ENCODE measurements at regions not wholly inside any gene's neighbourhood (a gene's known extent, or its start where the extent isn't known, plus 50 kb on each side); places are given as distances from the start of the nearest gene placed in this dataset.

GRCh38 chr5:148713735-148714508, 59.6 kb upstream of the HTR4 start:
- Mint-ChIP-seq H3K9me3 (peaks cover 0 to 13% (median 6%) of the 10 kb centered on the region in 7 donors), H3K27ac (no peak overlapping the region), H3K4me1 (peaks cover 2% of the 10 kb centered on the region), H3K27me3 (ENCODE audit: low read depth in 3 of 3) (peaks cover 1 to 4% (median 3%) of the 10 kb centered on the region in 3 donors), H3K4me3 (no peak overlapping the region), H3K36me3 (no peaks in the 10 kb centered on the region)
- Histone ChIP-seq H3K27ac (ENCODE audit: low read depth in 1 of 2, low read length in 2 of 2) (no peak overlapping the region), H2AFZ (ENCODE audit: insufficient read depth, low read depth, low read length, poor library complexity, severe bottlenecking) (no peak overlapping the region), H4K20me1 (ENCODE audit: insufficient read depth, low read length) (no peaks in the 10 kb centered on the region), H3K4me1 (ENCODE audit: control insufficient read depth in 1 of 2, insufficient read depth in 2 of 2, low read length in 2 of 2) (no peaks in the 10 kb centered on the region), H3K9me3 (replicated peaks in 1 of 2; ENCODE audit: control insufficient read depth in 1 of 2, insufficient read depth in 1 of 2, low read length in 2 of 2) (no peaks in the 10 kb centered on the region), H3K79me2 (ENCODE audit: insufficient read depth, low read length) (no peaks in the 10 kb centered on the region), H3K9ac (ENCODE audit: insufficient read depth, low read length, poor library complexity, severe bottlenecking) (no peak overlapping the region), H3K36me3 (replicated peaks in 1 of 2; ENCODE audit: control insufficient read depth in 1 of 2, insufficient read depth in 2 of 2, low read length in 2 of 2) (no peaks in the 10 kb centered on the region), H3K4me3 (replicated peaks in 1 of 3; ENCODE audit: low read depth in 2 of 3, low read length in 3 of 3) (no peak overlapping the region), H3K27me3 (ENCODE audit: control insufficient read depth in 2 of 2, insufficient read depth in 2 of 2, low read length in 2 of 2) (no peaks in the 10 kb centered on the region), H3K4me2 (replicated peaks; ENCODE audit: extremely low read depth, low read length, poor library complexity, severe bottlenecking) (no peak overlapping the region)
- no peak for DNase-seq
- TF ChIP-seq CTCF (IDR thresholded peaks at IDR 0.05) = no peak
- intact Hi-C loops (cut with micrococcal nuclease) = no loop called here

GRCh38 chr5:148716716-148717115, 62.4 kb upstream of the HTR4 start:
- no peak for TF ChIP-seq CTCF (IDR thresholded peaks at IDR 0.05)
- Mint-ChIP-seq H3K9me3 (peaks cover 0 to 13% (median 2%) of the 10 kb centered on the region in 7 donors), H3K27me3 (ENCODE audit: low read depth in 3 of 3) (peaks cover 1 to 6% (median 3%) of the 10 kb centered on the region in 3 donors), H3K4me1 (peaks cover 2% of the 10 kb centered on the region), H3K4me3 (no peak overlapping the region), H3K27ac (no peak overlapping the region), H3K36me3 (no peaks in the 10 kb centered on the region)
- no peak overlapping the region for H3K27ac ChIP-seq (ENCODE audit: low read depth in 1 of 2, low read length in 2 of 2)
- no peaks in the 10 kb centered on the region for H4K20me1 ChIP-seq (ENCODE audit: insufficient read depth, low read length)
- H3K36me3 ChIP-seq (replicated peaks in 1 of 2; ENCODE audit: control insufficient read depth in 1 of 2, insufficient read depth in 2 of 2, low read length in 2 of 2) = no peaks in the 10 kb centered on the region
- no peaks in the 10 kb centered on the region for H3K79me2 ChIP-seq (ENCODE audit: insufficient read depth, low read length)
- no peaks in the 10 kb centered on the region for H3K27me3 ChIP-seq (ENCODE audit: control insufficient read depth in 2 of 2, insufficient read depth in 2 of 2, low read length in 2 of 2)
- no peak overlapping the region for H3K4me2 ChIP-seq (replicated peaks; ENCODE audit: extremely low read depth, low read length, poor library complexity, severe bottlenecking)
- H3K9me3 ChIP-seq (replicated peaks in 1 of 2; ENCODE audit: control insufficient read depth in 1 of 2, insufficient read depth in 1 of 2, low read length in 2 of 2) = no peaks in the 10 kb centered on the region
- no peak overlapping the region for H3K4me3 ChIP-seq (replicated peaks in 1 of 3; ENCODE audit: low read depth in 2 of 3, low read length in 3 of 3)
- 100% methylated on average over 2 of the region's 4 CpGs for WGBS (ENCODE audit: insufficient coverage)
- no peaks in the 10 kb centered on the region for H3K4me1 ChIP-seq (ENCODE audit: control insufficient read depth in 1 of 2, insufficient read depth in 2 of 2, low read length in 2 of 2)
- H3K9ac ChIP-seq (ENCODE audit: insufficient read depth, low read length, poor library complexity, severe bottlenecking) = no peak overlapping the region
- no peak for DNase-seq
- intact Hi-C loops (cut with micrococcal nuclease) = no loop called here
- H2AFZ ChIP-seq (ENCODE audit: insufficient read depth, low read depth, low read length, poor library complexity, severe bottlenecking) = no peak overlapping the region

Data from CD14-positive monocyte (primary cell).